GM10847 (cell line): ENCODE measurements at regions not wholly inside any gene's neighbourhood (a gene's known extent, or its start where the extent isn't known, plus 50 kb on each side); places are given as distances from the start of the nearest gene placed in this dataset.

Experiments
- POLR2A ChIP-seq: IDR thresholded peaks from 2 replicates; pipeline ENCODE4 v1.6.1; 2011; ENCODE audit not compliant: insufficient read length; ENCODE audit errors: extremely low read depth

GRCh38 chr1:234660536-234661316 lies 50.7 kb upstream of the IRF2BP2 start:
- TF ChIP-seq POLR2A: no peak
